ENCODE measurements at regions not wholly inside any gene's neighbourhood (a gene's known extent, or its start where the extent isn't known, plus 50 kb on each side); places are given as distances from the start of the nearest gene placed in this dataset.

DNA sequence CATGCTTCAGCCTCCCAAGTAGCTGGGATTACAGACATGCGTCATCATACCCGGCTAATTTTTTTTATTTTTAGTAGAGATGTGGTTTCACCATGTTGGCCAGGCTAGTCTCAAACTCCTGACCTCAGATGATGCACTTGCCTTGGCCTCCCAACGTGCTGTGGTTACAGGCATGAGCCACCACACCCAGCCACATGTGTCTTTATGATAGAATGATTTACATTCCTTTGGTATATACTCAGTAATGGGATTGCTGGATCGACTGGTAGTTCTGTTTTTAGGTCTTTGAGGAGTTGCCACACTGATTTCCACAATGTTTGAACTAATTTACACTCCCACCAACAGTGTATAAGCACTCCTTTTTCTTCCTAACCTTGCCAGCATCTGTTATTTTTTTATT, 276.2 kb downstream of the METTL15 start:
- TF ChIP-seq, protein P1, sequence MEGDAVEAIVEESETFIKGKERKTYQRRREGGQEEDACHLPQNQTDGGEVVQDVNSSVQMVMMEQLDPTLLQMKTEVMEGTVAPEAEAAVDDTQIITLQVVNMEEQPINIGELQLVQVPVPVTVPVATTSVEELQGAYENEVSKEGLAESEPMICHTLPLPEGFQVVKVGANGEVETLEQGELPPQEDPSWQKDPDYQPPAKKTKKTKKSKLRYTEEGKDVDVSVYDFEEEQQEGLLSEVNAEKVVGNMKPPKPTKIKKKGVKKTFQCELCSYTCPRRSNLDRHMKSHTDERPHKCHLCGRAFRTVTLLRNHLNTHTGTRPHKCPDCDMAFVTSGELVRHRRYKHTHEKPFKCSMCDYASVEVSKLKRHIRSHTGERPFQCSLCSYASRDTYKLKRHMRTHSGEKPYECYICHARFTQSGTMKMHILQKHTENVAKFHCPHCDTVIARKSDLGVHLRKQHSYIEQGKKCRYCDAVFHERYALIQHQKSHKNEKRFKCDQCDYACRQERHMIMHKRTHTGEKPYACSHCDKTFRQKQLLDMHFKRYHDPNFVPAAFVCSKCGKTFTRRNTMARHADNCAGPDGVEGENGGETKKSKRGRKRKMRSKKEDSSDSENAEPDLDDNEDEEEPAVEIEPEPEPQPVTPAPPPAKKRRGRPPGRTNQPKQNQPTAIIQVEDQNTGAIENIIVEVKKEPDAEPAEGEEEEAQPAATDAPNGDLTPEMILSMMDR (IDR thresholded peaks at IDR 0.05; ENCODE audit: borderline replicate concordance, extremely low read depth, low read length, poor library complexity, severe bottlenecking), result no peak
- no peak for TF ChIP-seq EZH2 (IDR thresholded peaks at IDR 0.05; ENCODE audit: borderline replicate concordance, low read depth, low read length, severe bottlenecking)

All from DND-41 (cell line).